K562 (cell line): ENCODE measurements at regions not wholly inside any gene's neighbourhood (a gene's known extent, or its start where the extent isn't known, plus 50 kb on each side); places are given as distances from the start of the nearest gene placed in this dataset.

Source experiments
- GTF2F1 ChIP-seq: IDR thresholded peaks from 2 replicates; pipeline ENCODE4 v1.6.1; 2011; ENCODE audit warnings: low read depth, low read length, improper control_type of control experiment
- ZNF311 ChIP-seq: fragments of 250-450 bp; sonication (Bioruptor Pico); IDR thresholded peaks from 2 replicates; pipeline ENCODE4 v1.4.0; 2020; ENCODE audit warnings: mild to moderate bottlenecking, moderate library complexity

DNA sequence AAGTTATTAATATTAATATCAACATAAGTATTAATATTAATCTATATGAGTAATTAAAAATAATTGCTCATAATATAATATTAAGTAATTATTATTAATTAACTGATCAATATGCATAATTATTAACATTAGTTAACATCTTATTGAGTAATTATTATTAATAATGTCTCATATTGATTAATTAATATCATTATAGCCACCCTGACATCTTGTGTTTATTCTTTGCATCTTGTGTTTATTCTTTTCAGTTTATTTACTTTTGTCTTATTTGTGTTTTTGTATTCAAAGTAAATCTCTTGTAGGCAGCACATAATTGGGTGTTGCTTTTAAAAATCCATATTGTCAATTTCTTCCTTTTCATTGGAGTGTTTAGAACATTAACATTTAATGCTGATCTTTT lies 56.6 kb downstream of the MYEOV start:
- TF ChIP-seq GTF2F1 (no peak), ZNF311 (CRISPR knock-in tag) (no peak)
